RCC 7860 (cell line): ENCODE measurements at regions not wholly inside any gene's neighbourhood (a gene's known extent, or its start where the extent isn't known, plus 50 kb on each side); places are given as distances from the start of the nearest gene placed in this dataset.
"Not testable (repeated sequence)": the region's sequence is repeated elsewhere in the genome, so short reads cannot be mapped to it uniquely, and the experiment has no call there.

Experiments used
- DNase-seq: peaks from one replicate; pipeline ENCODE4 v3.0.0-alpha.2; 2015; ENCODE audit warnings: low spot score
- FAIRE-seq: peaks from 2 replicates; lab custom pipeline; 2012; peaks lifted over from hg19 to GRCh38; lab: Jason Lieb, UNC

- FAIRE-seq, result no peak
- DNase-seq, result no peak
These were observed 109.4 kb downstream of the C5orf15 start for GRCh38 chr5:133859073-133859472.

- not testable (repeated sequence) for DNase-seq, FAIRE-seq
These were observed 110.7 kb downstream of the C5orf15 start for GRCh38 chr5:133857595-133858313.

GRCh38 chr5:133854554-133854953, 113.9 kb downstream of the C5orf15 start:
- FAIRE-seq (no peak), DNase-seq (no peak)

- FAIRE-seq, result no peak
- DNase-seq, result no peak
These were observed 114.6 kb downstream of the C5orf15 start for GRCh38 chr5:133853646-133854365.

GRCh38 chr5:133851521-133851920, 116.9 kb downstream of the C5orf15 start:
- no peak for FAIRE-seq
- no peak for DNase-seq

- DNase-seq, result no peak
- FAIRE-seq, result no peak
These were observed 117.6 kb downstream of the C5orf15 start for GRCh38 chr5:133850811-133851210.

- DNase-seq (no peak), FAIRE-seq (no peak)
These were observed 119.3 kb downstream of the C5orf15 start for GRCh38 chr5:133849116-133849515.

- FAIRE-seq, result no peak
- no peak for DNase-seq
These were observed 120.0 kb downstream of the C5orf15 start for GRCh38 chr5:133848341-133848811.

- no peak for FAIRE-seq
These were observed 120.5 kb downstream of the C5orf15 start for GRCh38 chr5:133847886-133848285.

GRCh38 chr5:133847301-133847700, 121.1 kb downstream of the C5orf15 start:
- FAIRE-seq, result no peak
- no peak for DNase-seq

More at GRCh38 chr5:133847886-133848285, 120.5 kb downstream of the C5orf15 start:
- no peak for DNase-seq

- FAIRE-seq, result no peak
- no peak for DNase-seq
These were observed 121.8 kb downstream of the C5orf15 start for GRCh38 chr5:133846478-133847226.

- no peak for FAIRE-seq
These were observed 123.2 kb downstream of the C5orf15 start for GRCh38 chr5:133845271-133845670.

GRCh38 chr5:133844836-133845235, 123.6 kb downstream of the C5orf15 start:
- DNase-seq, result no peak
- FAIRE-seq, result no peak

More at GRCh38 chr5:133845271-133845670, 123.2 kb downstream of the C5orf15 start:
- no peak for DNase-seq

GRCh38 chr5:133843911-133844310, 124.5 kb downstream of the C5orf15 start:
- FAIRE-seq, result no peak
- DNase-seq, result no peak

GRCh38 chr5:133842846-133843611, 125.4 kb downstream of the C5orf15 start:
- no peak for DNase-seq
- no peak for FAIRE-seq

- FAIRE-seq (no peak), DNase-seq (no peak)
These were observed 126.3 kb downstream of the C5orf15 start for GRCh38 chr5:133841831-133842750.

- DNase-seq, result no peak
- no peak for FAIRE-seq
These were observed 128.3 kb downstream of the C5orf15 start for GRCh38 chr5:133840168-133840567.

GRCh38 chr5:133839721-133840120, 128.7 kb downstream of the C5orf15 start:
- FAIRE-seq (no peak), DNase-seq (no peak)

GRCh38 chr5:133839090-133839489, 129.3 kb downstream of the C5orf15 start:
- no peak for DNase-seq
- FAIRE-seq, result no peak

- no peak for FAIRE-seq
- DNase-seq, result no peak
These were observed 130.1 kb downstream of the C5orf15 start for GRCh38 chr5:133838286-133838685.
